GM12892 (cell line): ENCODE measurements at regions not wholly inside any gene's neighbourhood (a gene's known extent, or its start where the extent isn't known, plus 50 kb on each side); places are given as distances from the start of the nearest gene placed in this dataset.

Experiments
- POLR2A ChIP-seq: IDR thresholded peaks from 2 replicates; pipeline ENCODE4 v1.6.1; 2011; ENCODE audit warnings: low read depth, low read length, control low read depth
- POLR2AphosphoS5 ChIP-seq: IDR thresholded peaks from 2 replicates; pipeline ENCODE4 v1.6.1; 2011; ENCODE audit warnings: low read depth, low read length, control low read depth

DNA sequence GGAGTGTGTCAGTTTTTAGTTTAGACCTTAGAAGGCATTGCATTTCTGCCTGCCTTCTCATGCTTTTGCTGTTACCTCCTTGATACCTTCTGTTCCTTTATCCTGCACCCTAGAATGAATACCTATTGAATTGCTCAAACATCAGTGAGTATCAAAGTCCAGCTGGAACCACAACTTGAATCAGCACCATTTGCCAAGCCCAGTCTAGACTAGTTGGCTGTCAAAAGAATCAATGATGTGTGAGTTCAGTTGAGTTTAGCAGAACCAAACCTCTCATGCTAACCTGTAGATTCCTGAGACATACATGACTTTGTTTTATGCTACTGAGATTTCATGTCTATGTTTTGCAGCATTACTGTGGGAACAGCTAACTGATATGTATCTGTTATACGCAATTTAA is 116.6 kb downstream of the FAM170A start:
- TF ChIP-seq POLR2A (no peak), POLR2AphosphoS5 (no peak)
